ENCODE measurements at regions not wholly inside any gene's neighbourhood (a gene's known extent, or its start where the extent isn't known, plus 50 kb on each side); places are given as distances from the start of the nearest gene placed in this dataset.
A peak's percentile ranks its signal among the peaks of the same experiment; 100 is the strongest.
"Not testable (repeated sequence)": the region's sequence is repeated elsewhere in the genome, so short reads cannot be mapped to it uniquely, and the experiment has no call there.

DNA sequence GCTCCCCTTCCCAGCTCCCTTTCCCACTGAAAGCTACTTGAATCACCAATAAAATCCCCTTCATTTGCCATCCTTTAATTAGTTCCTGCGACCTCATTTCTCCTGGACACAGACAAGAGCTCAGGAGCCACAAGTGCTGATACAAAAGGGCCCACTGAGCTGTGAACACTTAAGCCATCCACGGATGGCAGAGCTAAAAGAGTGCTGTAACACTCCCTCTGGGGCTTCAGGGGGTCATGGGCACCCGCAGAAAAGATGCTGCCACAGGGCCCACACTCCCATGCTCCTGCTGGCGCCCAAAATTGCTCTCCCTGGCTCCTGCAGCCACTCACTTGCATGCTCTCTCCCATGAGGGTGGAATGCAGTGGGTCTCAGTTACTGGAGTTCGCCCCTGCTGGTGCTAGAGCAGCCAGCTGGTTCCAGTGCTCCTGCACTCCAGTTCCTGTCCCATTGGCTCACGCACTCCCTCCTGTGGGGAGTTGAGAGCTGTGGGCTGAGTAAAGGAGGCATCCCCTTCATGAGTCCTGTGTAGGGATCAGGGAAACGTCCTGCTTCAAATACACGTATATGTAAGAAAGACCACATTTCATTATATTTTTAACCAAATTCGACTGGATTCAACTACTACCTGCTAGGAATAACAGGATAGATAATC, 1291.0 kb downstream of the ARAP2 start:
- DNase-seq: no peak

DNA sequence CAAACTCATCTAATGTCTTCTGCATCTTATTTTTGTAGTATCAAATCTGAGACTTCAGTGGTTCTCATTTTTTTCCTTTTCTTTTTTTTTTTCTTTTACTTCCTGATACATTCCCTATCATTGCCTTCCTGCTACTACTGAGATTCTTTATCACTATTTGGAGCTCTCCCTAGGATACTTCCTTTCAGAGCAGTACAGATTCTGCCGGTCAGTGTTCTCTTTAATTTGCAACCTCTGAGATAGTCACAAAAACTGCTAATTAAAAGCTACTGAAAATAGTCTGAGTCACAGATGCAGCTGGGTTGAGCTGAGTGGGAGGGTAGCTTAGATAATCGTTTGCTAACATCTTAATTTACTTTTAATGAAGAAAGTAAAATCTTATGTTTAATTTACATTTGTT, 1279.7 kb downstream of the ARAP2 start:
- no peak for DNase-seq

DNA sequence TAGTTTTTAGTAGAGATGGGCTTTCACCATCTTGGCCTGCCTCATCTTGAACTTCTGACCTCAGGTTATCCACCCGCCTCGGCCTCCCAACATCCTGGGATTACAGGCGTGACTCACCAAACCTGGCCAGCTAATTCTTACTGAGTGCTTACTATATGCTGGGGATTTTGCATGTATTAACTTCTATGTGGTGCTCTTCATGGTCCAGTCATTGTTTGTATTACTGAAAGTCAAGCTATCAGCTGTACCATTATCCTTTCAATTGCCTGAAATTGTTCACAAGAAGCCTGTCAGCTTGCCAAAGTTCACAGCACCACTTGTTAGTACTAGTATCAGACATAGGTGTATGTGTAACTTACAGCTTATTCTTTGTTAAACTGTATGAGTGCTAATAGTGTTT, 1272.1 kb downstream of the ARAP2 start:
- DNase-seq: no peak

DNA sequence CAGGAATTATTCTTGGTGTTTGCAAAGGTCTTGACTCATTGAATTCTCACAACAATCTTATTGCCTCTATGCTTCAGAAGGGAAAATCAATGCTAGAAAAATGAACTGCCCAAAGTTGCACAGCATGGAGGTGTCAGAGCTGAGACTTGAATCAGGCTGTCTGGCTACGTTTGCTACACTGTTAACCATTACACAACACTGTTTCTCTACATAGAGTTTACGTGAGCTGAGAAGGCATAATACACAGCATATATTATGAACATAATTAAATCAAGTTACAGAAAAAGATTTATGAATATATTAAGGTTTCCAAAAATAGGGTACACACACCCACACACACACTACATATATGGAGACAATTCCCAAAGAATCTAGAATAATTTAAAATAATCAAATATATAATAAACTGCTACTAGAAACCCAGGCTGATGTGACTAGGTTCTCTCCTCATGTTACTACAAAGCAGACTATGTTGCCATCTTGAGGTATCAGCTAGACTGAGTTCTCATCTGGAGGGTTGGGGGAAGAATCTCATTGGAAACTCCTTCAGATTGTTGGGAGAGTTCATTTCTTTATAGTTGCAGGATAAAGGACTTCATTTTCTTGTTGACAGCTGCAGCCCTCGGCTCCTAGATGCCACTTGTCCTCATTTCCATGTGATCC, 1270.5 kb downstream of the ARAP2 start:
- DNase-seq: no peak

DNA sequence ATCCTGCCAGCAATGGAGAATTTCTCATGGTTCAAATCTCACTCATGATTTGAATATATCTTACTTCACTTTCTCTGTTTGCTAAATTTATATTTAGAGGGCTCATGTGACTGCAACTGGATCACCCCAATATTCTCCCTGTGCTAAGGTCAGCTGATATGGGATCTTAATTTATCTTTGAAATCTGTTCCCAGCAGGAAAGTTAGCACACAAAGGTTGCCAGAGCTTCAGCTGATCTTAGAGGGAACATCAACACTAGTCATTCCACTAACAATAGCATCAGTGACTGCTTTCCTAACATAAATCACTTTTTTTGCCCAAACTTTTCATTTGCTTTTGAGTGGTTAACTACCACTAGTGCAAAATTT, 1270.0 kb downstream of the ARAP2 start:
- no peak for DNase-seq

DNA sequence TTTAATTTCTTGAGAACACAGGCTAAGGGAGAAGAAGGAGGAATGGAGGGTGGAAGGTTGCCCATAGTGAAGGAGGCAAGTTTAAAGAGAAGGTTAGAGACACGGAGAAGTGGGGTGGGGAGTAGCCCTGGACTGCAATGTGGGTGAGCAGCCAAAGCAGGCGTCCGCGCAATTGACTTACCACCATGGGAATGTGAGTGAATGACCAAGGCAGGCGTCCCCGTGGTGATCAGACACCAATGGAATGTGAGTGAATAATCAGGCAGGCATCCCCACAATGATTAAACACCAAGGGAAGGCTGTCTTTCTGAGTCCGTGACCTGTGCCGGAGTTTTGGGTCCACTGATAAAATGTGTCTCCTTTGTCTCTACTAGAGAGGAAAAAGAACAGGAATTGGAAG, 1223.1 kb downstream of the ARAP2 start:
- DNase-seq: not testable (repeated sequence)

DNA sequence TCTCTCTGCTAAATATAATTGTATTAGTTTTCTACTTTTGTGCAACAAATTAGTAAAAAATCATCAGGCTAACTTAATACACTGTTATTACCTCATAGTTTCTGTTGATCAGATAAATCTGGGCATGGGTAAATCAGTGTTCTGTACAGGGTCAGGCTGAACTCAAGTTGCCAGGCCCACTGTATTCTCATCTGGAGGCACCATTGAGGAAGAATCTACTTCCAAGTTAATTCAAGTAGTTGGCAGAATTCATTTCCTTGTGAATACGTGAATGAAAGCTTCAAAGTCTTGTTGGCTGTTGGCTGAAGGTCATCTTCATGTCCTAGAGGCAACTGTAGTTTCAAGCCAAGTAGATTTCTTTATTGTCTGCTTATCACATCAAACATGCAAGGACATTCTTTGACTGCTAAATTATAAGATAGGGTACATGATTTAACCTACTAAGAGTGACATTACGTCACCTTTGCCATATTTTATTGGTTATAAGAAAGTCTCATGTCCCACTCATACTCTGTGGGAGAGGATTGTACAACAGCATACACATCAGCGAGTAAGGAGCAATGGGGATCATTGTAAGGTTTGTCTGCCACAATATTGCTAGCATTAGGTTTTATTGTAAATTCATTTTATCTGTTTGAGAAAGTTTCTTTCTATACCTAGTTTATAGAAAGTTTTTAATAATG, 1219.0 kb downstream of the ARAP2 start:
- DNase-seq: no peak

DNA sequence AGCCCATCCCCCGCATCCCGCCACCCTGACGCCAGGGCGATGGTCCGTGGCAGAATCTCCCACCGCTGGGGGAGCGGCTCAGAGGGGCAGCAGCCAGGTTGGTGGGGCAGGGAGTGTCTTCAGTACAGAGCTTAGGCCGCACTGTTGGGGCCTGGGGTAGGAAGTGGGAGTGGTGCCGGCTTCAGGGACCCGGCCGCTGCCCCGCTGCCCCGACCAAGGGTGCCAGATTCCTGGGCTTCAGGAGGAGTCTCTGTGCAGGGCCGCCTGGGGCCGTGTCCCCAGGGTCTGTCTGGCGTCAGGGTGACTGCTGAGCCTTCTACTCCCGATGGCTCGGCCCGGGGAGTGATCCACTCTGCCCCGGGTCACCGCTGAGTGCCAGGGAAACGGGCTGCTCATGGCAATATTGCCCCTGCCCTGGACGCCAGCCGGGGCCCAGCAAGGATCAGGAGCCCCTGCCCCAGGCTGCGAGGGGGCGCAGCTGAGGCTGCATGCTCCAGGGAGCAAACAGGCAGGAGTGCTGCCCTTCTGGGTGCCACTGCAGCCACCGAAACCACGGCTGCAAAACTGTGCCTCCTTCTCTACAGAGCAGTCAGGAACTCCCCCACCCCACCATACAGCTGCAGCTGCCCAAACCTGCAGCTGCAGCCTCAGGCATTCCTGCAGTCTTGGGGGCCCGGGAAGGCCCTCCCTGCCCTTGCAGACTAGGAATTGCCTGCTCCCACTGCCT, 1206.1 kb downstream of the ARAP2 start:
- no peak for DNase-seq

DNA sequence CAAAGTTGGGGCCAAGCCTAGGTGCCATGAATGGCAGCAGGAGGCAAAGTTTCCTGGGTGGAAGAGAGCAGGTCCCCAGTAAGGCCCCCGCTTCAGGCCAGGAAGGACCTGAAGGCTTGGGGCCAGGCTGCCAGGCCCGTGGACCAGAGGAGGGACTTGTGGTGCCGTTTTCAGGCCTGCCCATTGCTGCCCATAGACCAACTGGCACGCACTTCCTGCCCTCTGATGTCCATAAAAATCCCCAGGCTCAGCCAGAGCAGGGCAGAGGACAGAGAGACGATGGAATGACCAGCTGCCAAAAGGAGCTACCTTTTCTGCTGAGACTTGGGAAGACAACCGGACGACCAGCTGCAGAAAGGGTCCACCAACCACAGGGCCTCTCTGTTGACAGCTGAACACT, 1205.5 kb downstream of the ARAP2 start:
- DNase-seq: no peak

DNA sequence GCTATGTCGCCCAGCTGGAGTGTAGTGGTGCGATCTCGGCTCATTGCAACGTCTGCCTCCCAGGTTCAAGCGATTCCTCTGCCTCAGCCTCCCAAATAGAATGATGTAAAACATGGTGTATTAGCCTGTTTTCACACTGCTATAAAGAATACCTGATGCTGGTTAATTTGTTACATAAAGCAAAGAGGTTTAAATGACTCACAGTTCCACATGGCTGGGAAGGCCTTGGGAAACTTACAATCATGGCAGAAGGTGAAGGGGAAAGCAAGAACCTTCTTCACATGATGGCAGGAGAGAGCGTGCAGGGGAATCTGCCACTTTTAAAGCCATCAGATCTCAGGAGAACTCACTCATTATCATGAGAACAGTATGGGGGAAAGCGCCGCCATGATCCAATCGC, 1191.8 kb downstream of the ARAP2 start:
- DNase-seq: no peak

DNA sequence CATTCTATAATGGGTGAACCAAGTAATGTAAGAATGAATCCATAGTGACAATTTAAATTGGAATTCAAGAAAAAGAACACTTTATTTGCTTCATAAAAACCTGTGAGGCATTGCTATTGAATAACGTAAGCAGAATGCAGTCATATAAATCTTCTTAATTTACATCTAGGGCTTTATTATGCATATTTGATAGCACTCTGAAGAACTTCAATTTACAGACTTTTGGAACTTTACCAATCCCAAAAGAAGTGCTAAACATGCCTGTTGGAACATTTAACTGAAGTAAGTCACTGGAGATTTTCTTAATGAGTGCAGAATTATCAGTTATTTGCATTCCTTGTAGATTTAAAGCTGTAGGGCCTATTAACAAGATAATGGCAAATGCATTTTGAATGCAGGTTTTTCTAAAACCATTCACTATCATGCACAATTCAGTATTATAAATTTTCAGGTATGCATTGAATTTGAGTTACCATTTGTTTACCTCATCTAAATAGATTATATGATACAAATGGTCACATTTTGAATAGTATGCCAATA, 1181.2 kb downstream of the ARAP2 start:
- no peak for DNase-seq

DNA sequence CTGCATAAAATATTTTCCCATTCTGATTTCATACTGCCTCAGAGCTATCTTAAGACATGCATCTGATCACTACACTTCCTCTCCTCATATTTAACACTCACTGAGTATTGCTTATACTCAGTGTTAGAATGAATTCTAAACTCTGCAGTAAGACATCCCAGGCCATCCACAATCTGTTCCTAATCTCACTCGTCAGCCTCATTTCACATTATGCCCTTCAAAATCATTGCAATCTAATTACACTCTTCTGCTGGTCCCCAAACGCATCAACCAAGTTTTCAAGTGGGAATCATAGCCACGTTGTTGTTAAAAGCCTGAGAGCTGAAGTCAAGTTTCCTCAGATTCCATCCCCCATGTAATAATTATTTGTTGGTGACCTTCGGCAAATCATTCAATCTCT, 1177.9 kb downstream of the ARAP2 start:
- no peak for DNase-seq

DNA sequence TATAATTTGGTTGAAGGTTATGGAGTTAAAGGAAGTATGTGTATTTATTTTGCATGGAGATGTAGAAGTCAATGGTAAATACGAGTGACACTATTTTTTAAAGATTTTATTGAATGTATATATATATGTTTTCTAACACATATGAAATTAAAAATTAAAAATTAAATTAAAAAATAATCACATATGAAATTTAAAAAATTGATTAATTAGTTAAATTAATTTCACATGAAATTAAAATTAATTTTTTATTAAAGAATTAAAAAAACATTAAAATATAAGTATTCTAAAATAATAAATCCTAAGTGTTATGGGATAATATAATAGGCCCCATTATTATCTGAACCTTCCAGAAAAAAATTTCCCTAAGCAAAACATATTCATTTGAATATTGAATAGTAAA, 1163.5 kb downstream of the ARAP2 start:
- no peak for DNase-seq

DNA sequence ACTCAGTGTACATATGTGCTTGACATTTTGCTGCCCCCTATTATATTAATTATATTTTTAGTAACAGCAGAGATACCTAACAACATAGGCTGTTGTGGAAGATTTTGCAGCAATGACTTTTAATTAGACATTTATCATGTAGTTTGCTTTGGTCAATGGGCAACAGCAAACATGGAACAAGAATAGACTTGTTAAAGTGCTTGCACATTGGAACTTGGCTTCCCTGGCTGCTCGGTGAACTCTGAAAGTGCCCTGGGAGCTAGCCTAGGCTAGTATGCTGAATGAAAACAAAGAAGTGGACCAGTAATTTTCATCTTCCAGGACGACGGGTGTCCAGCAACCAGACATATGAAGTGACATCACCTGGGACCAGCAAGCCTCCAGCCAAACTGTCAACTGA, 1157.1 kb downstream of the ARAP2 start:
- DNase-seq: no peak

DNA sequence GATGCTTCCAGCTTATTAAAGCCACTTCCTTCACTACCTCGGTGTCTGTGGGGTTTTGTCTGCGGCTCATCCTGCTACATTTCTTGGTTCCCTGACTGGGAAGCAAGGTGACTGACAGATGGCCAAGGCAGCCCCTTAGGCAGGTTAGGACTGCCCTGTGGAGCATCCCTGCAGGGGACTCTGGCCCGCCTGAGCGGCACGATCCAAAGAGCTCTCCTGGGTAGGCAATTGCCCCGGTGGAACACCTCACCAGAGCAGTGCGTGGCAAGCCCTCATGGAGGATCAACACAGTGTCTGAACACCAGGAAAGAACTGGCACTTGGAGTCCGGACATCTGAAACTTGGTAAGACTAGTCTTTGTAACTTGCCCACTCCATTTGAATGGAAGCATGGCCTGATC, 1143.4 kb downstream of the ARAP2 start:
- DNase-seq: no peak

DNA sequence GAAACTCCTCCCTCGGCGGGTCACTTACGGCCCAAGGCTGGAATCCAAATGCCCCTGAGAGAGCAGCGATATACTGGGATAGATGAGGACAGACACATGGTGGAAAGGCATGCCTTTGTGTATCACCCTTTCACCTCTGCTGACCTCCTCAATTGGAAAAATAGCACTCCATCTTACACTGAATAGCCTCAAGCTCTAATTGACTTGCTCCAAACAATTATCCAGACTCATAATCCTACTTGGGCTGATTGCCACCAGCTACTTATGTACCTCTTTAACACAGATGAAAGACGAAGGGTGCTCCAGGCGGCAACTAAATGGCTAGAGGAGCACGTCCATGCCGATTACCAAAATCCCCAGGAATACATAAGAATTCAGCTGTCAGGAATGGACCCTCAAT, 1142.2 kb downstream of the ARAP2 start:
- no peak for DNase-seq

DNA sequence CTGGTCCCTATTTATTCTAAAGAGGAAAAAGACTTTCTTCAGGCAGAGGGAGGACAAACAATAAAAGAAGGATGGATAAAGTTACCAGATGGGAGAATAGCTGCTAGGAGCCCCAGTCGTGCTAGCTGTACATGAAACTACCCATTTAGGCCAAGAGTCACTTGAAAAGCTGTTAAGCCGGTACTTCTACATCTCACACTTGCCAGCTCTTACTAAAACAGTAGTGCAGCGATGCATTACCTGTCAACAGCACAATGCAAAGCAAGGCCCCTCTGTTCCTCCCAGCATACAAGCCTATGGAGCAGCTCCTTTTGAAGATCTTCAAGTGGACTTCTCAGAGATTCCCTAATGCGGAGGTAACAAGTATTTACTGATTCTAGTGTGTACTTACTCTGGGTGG, 1138.8 kb downstream of the ARAP2 start:
- DNase-seq: peak; percentile 9

DNA sequence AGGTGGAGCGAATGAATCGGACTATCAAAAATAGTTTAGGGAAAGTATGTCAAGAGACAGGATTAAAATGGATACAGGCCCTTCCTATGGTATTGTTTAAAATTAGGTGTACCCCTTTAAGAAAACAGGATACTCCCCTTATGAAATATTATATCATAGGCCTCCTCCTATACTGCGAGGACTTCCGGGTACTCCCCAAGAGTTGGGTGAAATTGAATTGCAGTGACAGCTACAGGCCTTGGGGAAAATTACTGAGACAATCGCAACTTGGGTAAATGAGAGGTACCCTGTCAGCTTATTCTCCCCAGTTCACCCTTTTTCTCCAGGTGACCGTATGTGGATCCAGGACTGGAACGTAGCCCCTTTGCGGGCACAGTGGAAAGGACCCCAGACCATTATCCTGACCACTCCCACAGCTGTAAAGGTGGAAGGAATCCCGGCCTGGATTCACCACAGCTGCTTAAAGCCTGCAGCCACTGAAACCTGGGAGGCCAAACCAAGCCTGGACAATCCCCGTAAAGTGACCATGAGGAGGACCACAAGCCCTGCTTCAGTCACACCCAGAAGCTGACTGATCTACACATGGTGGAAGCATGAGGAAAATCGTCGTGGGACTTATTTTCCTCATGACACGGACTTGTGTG, 1138.1 kb downstream of the ARAP2 start:
- no peak for DNase-seq

DNA sequence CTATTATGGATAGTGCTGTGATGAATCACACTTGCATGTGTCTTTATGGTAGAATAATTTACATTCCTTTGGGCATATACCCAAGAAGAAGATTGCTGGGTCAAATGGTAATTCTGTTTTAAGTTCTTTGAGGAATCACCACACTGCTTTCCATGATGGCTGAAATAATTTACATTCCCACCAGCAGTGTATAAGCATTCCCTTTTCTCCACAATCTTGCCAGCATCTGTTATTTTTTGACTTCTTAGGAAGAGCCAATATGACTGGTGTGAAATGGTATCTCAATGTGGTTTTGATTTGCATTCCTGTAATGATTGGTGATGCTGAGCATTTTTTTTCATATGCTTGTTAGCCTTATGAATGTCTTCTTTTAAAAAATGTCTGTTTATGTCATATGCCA, 1120.2 kb downstream of the ARAP2 start:
- DNase-seq: no peak

DNA sequence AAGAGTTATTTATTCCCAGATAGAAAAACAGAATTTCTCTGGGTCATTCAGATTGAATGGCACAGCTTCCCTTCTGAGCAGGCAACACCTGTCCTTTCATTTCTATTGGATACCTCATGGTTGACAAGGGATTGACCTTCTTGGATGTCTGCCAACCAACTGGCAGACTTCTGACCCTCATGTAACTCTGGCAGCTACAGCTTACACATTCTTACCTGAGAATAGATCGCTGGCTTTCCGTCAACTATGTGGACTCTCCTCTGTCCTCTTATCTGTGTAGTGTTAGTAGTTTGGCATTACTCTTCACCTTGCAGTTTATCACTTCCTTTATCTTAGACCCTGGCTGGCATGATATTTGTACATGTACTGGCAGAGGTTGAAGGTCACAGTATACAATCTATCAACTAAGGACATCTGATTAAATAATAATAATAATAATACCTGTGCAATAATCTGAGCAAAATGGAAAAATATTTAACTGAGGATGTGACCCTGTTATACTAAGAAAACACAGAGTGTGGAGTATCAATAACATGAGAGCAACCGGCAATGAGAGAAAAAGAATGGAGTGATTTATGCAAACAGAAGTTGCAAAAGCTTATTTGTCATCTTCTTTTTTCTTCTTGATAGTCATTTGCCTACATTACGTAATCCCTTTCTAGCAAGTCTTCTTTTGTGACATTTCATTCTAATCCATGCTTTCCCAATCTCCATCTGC, 1118.2 kb downstream of the ARAP2 start:
- DNase-seq: no peak

DNA sequence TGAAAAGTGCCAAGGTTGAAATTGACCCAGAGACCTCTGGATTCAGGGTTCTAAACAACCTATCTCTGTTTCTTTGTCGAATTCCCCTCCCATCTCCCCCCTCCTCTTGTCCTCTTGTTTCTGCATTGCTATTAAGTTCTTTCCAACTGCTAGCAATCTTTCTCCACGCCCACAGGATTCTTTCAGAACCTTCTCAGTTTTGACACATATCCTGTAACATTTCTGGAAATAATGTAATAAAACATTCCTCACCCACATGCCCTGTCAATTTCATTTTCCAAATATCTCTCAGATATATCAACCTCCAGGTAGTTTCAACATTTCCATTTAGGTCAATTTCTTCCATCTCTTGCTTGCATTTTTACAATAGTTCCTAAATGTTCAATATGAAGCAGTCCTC, 1105.9 kb downstream of the ARAP2 start:
- DNase-seq: no peak

DNA sequence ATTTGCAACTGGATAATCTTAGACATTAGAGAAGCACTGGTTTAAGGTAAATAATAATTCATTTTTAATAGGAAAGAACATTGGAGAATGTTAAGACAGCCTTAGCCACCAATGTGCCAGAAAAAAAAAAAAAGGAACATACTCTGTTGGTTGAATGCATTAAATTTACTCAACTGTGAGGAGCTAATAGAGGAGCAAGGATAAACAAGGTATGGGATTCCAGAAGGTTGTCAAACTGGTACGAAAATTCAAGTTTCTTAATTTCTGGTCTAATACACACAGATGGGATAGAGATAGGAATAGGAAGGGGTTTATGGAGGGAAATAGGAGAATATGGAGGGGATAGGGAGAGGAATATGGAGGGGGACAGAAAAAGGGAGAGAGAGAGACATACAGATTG, 1096.6 kb downstream of the ARAP2 start:
- no peak for DNase-seq

Measured in right kidney (tissue), 1 donor.